HEK293 (cell line): ENCODE measurements at regions not wholly inside any gene's neighbourhood (a gene's known extent, or its start where the extent isn't known, plus 50 kb on each side); places are given as distances from the start of the nearest gene placed in this dataset.
A peak's percentile ranks its signal among the peaks of the same experiment; 100 is the strongest.
"Not testable (repeated sequence)": the region's sequence is repeated elsewhere in the genome, so short reads cannot be mapped to it uniquely, and the experiment has no call there.

Experiments used
- CTCF ChIA-PET: fragments of 350-600 bp; formaldehyde crosslinking; extraction: SDS; loops from one replicate; lab custom pipeline; 2021; ENCODE audit warnings: antibody characterized with exemption; lab: Yijun Ruan, JAX
- POLR2A ChIA-PET: fragments of 300-600 bp; formaldehyde crosslinking; extraction: SDS; loops from one replicate; lab custom pipeline; 2020; ENCODE audit warnings: antibody characterized with exemption, inconsistent platforms; lab: Yijun Ruan, JAX
- H3K27ac ChIP-seq: fragments of 200-500 bp; sonication (Bioruptor generic); 2 replicates; pipeline ENCODE4 v1.5.1; 2014; ENCODE audit warnings: low read depth, low read length, control low read depth, inconsistent platforms; ENCODE audit errors: extremely low read depth
- H3K36me3 ChIP-seq, 2 experiments: fragments of 200-500 bp in 1 of 2; sonication (Bioruptor generic) in 1 of 2; 1 replicate in 1 of 2; 2 replicates in 1 of 2; pipeline ENCODE4 v1.5.1; 2014 to 2017; ENCODE audit warnings: inconsistent platforms in 2 of 2, low read length in 2 of 2; ENCODE audit not compliant: control insufficient read depth in 2 of 2, insufficient read depth in 1 of 2
- H3K4me1 ChIP-seq: fragments of 200-500 bp; sonication (Bioruptor generic); 2 replicates; pipeline ENCODE4 v1.5.1; 2014; ENCODE audit warnings: mild to moderate bottlenecking, low read length, inconsistent platforms; ENCODE audit not compliant: control insufficient read depth, insufficient read depth
- H3K4me3 ChIP-seq: 2 replicates; pipeline ENCODE4 v1.5.1; 2011; ENCODE audit warnings: low read depth, mild to moderate bottlenecking, control low read depth, low read length, moderate library complexity
- H3K9me3 ChIP-seq: fragments of 200-500 bp; sonication (Bioruptor generic); 2 replicates; pipeline ENCODE4 v1.5.1; 2014; ENCODE audit warnings: low read depth, low read length, inconsistent platforms; ENCODE audit not compliant: control insufficient read depth, insufficient read depth
- KLF7 ChIP-seq: fragments of 450-650 bp; formaldehyde crosslinking; IDR thresholded peaks from 2 replicates; pipeline ENCODE4 v1.5.1; 2016; ENCODE audit warnings: missing biosample characterization, missing genetic modification characterization, borderline replicate concordance
- ZNF138 ChIP-seq: fragments of 450-650 bp; formaldehyde crosslinking; IDR thresholded peaks from 2 replicates; pipeline ENCODE4 v1.5.1; 2016; ENCODE audit warnings: missing biosample characterization, missing genetic modification characterization, borderline replicate concordance
- ZNF16 ChIP-seq: fragments of 450-650 bp; formaldehyde crosslinking; IDR thresholded peaks from 2 replicates; pipeline ENCODE4 v1.5.1; 2016; ENCODE audit warnings: low read depth, missing biosample characterization, missing genetic modification characterization
- ZNF211 ChIP-seq: fragments of 450-650 bp; formaldehyde crosslinking; IDR thresholded peaks from 2 replicates; pipeline ENCODE4 v1.5.1; 2016; ENCODE audit warnings: low read depth, missing biosample characterization, missing genetic modification characterization
- ZNF366 ChIP-seq: fragments of 450-650 bp; formaldehyde crosslinking; conservative IDR thresholded peaks from 2 replicates; pipeline ENCODE4 v1.5.1; 2016; ENCODE audit warnings: missing biosample characterization, missing genetic modification characterization
- ZNF571 ChIP-seq: fragments of 450-650 bp; formaldehyde crosslinking; IDR thresholded peaks from 2 replicates; pipeline ENCODE4 v1.5.0; 2017; ENCODE audit warnings: missing biosample characterization, missing genetic modification characterization
- ZNF623 ChIP-seq: fragments of 450-650 bp; formaldehyde crosslinking; IDR thresholded peaks from 2 replicates; pipeline ENCODE4 v1.5.1; 2016; ENCODE audit warnings: missing biosample characterization, missing genetic modification characterization
- ZNF626 ChIP-seq: fragments of 450-650 bp; sonication (Bioruptor Pico); formaldehyde crosslinking; IDR thresholded peaks from 2 replicates; pipeline ENCODE4 v1.5.1; 2018; ENCODE audit warnings: missing biosample characterization, missing genetic modification characterization, inconsistent platforms
- ZNF664 ChIP-seq: fragments of 450-650 bp; formaldehyde crosslinking; IDR thresholded peaks from 2 replicates; pipeline ENCODE4 v1.5.1; 2016; ENCODE audit warnings: missing biosample characterization, missing genetic modification characterization
- ZSCAN16 ChIP-seq: fragments of 450-650 bp; formaldehyde crosslinking; IDR thresholded peaks from 2 replicates; pipeline ENCODE4 v1.5.1; 2016; ENCODE audit warnings: missing biosample characterization, missing genetic modification characterization
- TF ChIP-seq, protein P1 (sequence below): fragments of 450-650 bp; formaldehyde crosslinking; IDR thresholded peaks from 2 replicates; pipeline ENCODE4 v1.5.1; 2016; ENCODE audit warnings: missing biosample characterization, missing genetic modification characterization
- TF ChIP-seq, protein P2 (sequence below): fragments of 450-650 bp; formaldehyde crosslinking; IDR thresholded peaks from 2 replicates; pipeline ENCODE4 v1.5.1; 2016; ENCODE audit warnings: missing biosample characterization, missing genetic modification characterization, borderline replicate concordance
- TF ChIP-seq, protein P3 (sequence below): sonication (generic); formaldehyde crosslinking; IDR thresholded peaks from 2 replicates; pipeline ENCODE4 v1.8.1; 2022; ENCODE audit warnings: mild to moderate bottlenecking, moderate library complexity, missing genetic modification reagents

DNA sequence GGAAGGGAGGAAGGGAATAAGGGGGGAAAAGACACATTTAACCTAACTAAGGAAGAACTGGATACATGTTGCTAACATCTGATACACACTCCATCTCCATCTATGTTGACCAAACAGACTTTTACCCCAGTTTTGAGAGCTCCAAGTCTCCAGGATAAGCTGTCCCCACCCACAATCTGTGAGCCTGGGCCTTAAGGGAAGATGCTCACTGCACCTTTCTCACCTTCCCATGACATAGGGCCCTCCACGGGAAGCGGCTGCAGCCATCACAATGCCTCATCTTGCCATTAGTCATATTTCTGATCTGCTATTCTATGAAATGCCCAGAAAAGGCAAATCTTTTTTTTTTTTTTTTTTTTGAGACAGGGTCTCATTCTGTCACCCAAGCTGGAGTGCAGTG lies 126.6 kb upstream of the SALL4 start:
- ChIA-PET POLR2A (interaction anchor here (0.6 kb wide), 1 partner anchor 1635 kb away, joined by 3 read pairs; no protein-coding TSS in a partner anchor), CTCF (no interaction called here)
- TF ChIP-seq KLF7 (tag by site-specific recombination) (no peak), ZNF138 (tag by site-specific recombination) (no peak), ZNF664 (no peak), ZNF16 (no peak), ZSCAN16 (no peak), ZNF211 (tag by site-specific recombination) (no peak), ZNF623 (tag by site-specific recombination) (no peak), ZNF571 (no peak)
- TF ChIP-seq, protein P1, sequence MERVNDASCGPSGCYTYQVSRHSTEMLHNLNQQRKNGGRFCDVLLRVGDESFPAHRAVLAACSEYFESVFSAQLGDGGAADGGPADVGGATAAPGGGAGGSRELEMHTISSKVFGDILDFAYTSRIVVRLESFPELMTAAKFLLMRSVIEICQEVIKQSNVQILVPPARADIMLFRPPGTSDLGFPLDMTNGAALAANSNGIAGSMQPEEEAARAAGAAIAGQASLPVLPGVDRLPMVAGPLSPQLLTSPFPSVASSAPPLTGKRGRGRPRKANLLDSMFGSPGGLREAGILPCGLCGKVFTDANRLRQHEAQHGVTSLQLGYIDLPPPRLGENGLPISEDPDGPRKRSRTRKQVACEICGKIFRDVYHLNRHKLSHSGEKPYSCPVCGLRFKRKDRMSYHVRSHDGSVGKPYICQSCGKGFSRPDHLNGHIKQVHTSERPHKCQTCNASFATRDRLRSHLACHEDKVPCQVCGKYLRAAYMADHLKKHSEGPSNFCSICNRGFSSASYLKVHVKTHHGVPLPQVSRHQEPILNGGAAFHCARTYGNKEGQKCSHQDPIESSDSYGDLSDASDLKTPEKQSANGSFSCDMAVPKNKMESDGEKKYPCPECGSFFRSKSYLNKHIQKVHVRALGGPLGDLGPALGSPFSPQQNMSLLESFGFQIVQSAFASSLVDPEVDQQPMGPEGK (tag by site-specific recombination) = no peak
- TF ChIP-seq, protein P2, sequence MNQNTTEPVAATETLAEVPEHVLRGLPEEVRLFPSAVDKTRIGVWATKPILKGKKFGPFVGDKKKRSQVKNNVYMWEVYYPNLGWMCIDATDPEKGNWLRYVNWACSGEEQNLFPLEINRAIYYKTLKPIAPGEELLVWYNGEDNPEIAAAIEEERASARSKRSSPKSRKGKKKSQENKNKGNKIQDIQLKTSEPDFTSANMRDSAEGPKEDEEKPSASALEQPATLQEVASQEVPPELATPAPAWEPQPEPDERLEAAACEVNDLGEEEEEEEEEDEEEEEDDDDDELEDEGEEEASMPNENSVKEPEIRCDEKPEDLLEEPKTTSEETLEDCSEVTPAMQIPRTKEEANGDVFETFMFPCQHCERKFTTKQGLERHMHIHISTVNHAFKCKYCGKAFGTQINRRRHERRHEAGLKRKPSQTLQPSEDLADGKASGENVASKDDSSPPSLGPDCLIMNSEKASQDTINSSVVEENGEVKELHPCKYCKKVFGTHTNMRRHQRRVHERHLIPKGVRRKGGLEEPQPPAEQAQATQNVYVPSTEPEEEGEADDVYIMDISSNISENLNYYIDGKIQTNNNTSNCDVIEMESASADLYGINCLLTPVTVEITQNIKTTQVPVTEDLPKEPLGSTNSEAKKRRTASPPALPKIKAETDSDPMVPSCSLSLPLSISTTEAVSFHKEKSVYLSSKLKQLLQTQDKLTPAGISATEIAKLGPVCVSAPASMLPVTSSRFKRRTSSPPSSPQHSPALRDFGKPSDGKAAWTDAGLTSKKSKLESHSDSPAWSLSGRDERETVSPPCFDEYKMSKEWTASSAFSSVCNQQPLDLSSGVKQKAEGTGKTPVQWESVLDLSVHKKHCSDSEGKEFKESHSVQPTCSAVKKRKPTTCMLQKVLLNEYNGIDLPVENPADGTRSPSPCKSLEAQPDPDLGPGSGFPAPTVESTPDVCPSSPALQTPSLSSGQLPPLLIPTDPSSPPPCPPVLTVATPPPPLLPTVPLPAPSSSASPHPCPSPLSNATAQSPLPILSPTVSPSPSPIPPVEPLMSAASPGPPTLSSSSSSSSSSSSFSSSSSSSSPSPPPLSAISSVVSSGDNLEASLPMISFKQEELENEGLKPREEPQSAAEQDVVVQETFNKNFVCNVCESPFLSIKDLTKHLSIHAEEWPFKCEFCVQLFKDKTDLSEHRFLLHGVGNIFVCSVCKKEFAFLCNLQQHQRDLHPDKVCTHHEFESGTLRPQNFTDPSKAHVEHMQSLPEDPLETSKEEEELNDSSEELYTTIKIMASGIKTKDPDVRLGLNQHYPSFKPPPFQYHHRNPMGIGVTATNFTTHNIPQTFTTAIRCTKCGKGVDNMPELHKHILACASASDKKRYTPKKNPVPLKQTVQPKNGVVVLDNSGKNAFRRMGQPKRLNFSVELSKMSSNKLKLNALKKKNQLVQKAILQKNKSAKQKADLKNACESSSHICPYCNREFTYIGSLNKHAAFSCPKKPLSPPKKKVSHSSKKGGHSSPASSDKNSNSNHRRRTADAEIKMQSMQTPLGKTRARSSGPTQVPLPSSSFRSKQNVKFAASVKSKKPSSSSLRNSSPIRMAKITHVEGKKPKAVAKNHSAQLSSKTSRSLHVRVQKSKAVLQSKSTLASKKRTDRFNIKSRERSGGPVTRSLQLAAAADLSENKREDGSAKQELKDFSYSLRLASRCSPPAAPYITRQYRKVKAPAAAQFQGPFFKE = no peak
- TF ChIP-seq, protein P3, sequence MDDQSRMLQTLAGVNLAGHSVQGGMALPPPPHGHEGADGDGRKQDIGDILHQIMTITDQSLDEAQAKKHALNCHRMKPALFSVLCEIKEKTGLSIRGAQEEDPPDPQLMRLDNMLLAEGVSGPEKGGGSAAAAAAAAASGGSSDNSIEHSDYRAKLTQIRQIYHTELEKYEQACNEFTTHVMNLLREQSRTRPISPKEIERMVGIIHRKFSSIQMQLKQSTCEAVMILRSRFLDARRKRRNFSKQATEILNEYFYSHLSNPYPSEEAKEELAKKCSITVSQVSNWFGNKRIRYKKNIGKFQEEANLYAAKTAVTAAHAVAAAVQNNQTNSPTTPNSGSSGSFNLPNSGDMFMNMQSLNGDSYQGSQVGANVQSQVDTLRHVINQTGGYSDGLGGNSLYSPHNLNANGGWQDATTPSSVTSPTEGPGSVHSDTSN = no peak

DNA sequence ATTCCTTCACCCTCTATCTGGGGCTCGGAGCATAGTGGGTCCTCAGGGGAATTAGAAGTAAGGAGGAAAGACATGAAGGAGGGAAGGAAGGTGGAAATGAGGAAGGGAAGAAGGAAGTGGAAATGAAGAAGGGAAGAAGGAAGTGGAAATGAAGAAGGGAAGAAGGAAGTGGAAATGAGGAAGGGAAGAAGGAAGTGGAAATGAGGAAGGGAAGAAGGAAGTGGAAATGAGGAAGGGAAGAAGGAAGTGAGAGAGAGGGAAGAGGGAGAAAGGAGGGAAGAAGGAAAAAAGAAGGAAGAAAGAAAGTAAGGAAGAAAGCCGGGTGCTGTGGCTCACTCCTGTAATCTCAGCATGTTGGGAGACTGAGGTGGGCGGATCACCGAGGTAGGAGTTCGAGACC lies 125.6 kb upstream of the SALL4 start:
- CTCF ChIA-PET, H3K9me3 ChIP-seq: not testable (repeated sequence)
- peak; percentile 91 for TF ChIP-seq ZNF366 (tag by site-specific recombination)

More for the DNA sequence above, 126.6 kb upstream of the SALL4 start:
- no peaks in the 10 kb centered on the region for H3K9me3 ChIP-seq
- H3K4me3 ChIP-seq = no peak overlapping the region
- H3K36me3 ChIP-seq = no peaks in the 10 kb centered on the region
- peaks cover 25% of the 10 kb centered on the region for H3K4me1 ChIP-seq
- no peak overlapping the region for H3K27ac ChIP-seq

DNA sequence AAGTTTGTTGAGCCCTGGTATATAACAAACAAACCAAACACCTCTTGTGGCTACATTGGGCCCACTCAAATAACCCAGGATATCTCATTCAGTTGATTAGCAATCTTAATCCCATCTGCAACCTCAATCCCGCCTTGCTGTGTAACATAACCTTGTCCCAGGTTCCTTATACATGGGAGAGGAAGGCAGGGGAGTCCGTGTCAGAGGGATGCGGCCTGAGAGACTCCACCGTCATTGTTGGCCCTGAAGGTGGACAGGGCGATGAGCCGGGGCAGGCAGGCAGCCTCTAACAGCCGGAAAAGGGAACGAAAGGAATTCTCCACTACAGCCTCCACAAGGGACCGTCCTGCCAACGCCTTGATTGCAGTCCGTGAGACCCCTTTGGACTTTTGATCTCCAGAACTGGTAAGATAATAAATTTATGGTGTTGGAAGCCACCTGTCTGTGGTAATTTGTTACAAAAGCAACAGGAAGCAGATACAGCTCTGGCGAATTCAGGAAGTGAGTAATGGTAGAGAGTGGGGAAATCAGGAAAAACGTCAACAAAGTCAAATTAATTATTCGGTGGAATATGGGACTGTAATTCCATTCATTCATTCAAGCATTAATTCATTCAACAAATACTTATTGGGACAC lies 124.5 kb upstream of the SALL4 start:
- Histone ChIP-seq H3K4me1 (peaks cover 14% of the 10 kb centered on the region), H3K36me3 (no peaks in the 10 kb centered on the region), H3K4me3 (no peak overlapping the region), H3K9me3 (no peaks in the 10 kb centered on the region), H3K27ac (no peak overlapping the region)
- ChIA-PET CTCF (no interaction called here), POLR2A (no interaction called here)
- no peak for TF ChIP-seq ZNF626

More for the DNA sequence above, 125.6 kb upstream of the SALL4 start:
- not testable (repeated sequence) for H3K4me3 ChIP-seq, H3K36me3 ChIP-seq, H3K27ac ChIP-seq
- POLR2A ChIA-PET = interaction anchor here (0.6 kb wide), 1 partner anchor 1635 kb away, joined by 3 read pairs; no protein-coding TSS in a partner anchor
- H3K4me1 ChIP-seq = peaks cover 17% of the 10 kb centered on the region
